T-helper 1 cell treated with Interleukin-12 subunit alpha and Interleukin-12 subunit beta and Interleukin-4 antibody, amounts not matched to agents 30 ng/mL and 1 ng/mL, for 36 hours (primary cell): ENCODE measurements at regions not wholly inside any gene's neighbourhood (a gene's known extent, or its start where the extent isn't known, plus 50 kb on each side); places are given as distances from the start of the nearest gene placed in this dataset.
"Not testable (repeated sequence)": the region's sequence is repeated elsewhere in the genome, so short reads cannot be mapped to it uniquely, and the experiment has no call there.

Experiments used
- intact Hi-C: fragments of 100-400 bp; cut with micrococcal nuclease; formaldehyde crosslinking; loops from one replicate; pipeline ENCODE4 v1.15.1; 2024

DNA sequence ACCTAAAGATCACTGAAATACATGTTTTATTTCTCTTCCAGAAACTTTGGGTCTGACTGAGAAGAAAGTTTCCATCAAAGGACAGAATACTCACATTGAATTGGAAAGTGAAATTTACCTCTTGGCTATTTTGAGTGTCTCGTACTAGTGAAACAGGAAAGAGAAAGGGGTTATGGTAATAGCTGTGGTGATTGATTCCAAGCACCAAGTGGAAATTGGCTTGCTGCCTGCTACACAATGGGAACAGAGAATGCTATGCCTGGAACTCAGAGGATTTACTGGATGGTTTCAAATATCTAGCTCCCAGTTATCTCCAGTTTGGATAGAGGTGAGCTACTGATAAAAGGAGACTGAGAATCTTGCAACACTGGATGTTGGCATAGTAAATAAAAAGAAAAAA, 492.8 kb upstream of the FSIP2 start:
- intact Hi-C loops, result no loop called here

GRCh38 chr2:185246717-185247116, 491.9 kb upstream of the FSIP2 start:
- intact Hi-C loops, result no loop called here

GRCh38 chr2:185255566-185255965, 483.0 kb upstream of the FSIP2 start:
- intact Hi-C loops, result no loop called here

DNA sequence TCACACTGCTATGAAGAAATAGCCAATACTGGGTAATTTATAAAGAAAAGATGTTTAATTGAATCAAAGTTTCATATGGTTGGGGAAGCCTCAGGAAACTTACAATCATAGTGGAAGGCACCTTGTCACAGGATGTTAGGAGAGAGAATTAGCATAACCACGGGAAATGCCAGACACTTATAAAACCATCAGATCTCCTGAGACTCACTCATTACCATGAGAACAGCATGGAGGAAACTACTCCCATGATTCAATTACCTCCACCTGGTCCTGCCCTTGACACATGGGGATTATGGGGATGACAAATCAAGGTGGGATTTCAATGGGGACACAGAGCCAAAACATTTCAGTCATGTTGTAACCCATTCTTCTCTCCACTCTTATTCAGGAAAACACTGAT, 472.9 kb upstream of the FSIP2 start:
- intact Hi-C loops, result no loop called here

DNA sequence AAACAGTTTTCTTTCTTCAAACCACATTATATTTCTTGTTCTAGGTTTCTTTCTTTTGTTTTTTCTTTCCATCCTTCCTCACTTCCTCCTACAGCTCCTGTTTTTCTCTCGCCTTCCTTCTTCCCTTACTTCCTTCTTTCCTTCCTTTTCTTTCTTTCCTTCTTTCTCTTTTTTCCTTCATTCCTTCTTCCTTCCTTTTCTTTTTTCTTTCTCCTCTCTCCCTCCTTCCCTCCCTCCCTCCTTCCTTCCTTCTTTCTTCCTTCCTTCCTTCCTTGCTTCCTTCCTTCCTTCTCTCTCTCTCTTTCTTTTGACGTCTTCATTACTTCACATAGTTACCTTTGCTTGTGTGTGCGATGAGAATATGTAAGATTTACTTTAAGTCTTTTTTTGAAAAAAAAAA, 470.0 kb upstream of the FSIP2 start:
- intact Hi-C loops, result no loop called here

GRCh38 chr2:185274718-185275484, 463.7 kb upstream of the FSIP2 start:
- intact Hi-C loops, result no loop called here

DNA sequence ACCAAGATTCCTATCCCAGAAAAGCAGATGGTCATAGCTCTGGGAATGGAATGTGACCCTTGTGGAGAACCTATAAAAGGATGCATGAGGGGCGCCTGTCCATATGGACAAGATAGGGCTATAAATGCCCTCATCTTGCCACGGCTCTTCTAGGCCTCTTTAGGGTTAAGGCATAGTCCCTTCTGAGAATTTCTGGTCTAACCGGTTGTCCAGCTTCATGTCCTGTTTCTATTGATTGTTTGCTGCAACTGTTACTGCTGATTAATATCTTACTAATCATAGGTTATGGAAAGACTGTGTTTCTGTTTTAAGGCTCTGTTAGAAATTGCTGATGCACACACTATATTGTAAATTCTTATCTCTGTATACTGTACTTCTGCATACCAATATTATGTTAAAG, 462.6 kb upstream of the FSIP2 start:
- intact Hi-C loops, result not testable (repeated sequence)

GRCh38 chr2:185278761-185279160, 459.8 kb upstream of the FSIP2 start:
- intact Hi-C loops, result no loop called here

DNA sequence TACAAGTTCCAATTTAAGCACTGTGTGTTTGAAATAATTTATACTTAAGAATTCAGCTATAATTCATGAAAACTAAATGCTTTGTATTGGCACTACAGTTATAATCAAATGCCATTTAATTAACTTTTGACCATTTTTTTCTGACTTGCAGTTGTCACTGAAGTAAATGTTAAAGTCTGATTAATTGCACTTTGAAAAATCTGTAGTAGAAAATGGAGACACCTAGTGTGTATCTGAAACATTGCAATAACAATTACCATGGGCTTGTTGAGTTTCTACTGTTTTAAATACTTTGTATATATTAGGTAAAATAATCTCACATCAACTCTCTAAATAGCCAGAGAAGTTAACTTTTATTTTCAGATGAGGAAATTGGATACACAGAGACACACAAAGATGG, 458.6 kb upstream of the FSIP2 start:
- intact Hi-C loops, result no loop called here

DNA sequence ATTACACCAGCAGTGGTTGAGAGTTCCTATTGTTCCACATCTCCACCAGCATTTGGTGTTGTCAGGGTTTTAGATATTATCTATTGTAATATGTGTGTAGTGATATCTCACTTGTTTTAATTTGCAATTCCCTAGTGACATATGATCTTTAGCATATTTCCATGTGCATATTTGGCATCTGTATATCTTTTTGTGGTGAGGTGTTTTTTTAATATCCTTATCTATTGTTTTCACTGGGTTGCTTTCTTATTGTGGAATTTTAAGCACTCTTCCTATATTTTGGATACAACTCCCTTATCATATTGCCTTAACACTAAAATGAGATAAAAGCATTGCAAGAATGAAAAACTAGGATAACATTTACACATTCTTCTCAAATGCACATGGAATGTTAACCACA, 453.9 kb upstream of the FSIP2 start:
- intact Hi-C loops, result no loop called here

DNA sequence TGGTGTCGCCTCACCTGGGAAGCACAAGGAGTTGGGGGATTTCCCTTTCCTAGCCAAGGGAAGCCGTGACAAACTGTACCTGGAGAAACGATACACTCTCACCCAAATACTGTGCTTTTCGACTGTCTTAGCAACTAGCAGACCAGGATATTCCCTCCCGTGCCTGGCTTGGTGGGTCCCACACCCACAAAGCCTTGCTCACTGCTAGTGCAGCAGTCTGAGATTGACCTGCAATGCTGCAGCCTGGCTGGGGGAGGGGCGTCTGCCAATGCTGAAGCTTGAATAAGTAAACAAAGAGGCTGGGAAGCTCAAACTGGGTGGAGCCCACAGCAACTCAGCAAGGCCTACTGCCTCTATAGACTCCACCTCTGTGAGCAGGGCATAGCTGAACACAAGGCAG, 448.6 kb upstream of the FSIP2 start:
- intact Hi-C loops, result loop anchor here (5.0 kb wide), 1 partner anchor 1352 kb away; no protein-coding TSS in a partner anchor

DNA sequence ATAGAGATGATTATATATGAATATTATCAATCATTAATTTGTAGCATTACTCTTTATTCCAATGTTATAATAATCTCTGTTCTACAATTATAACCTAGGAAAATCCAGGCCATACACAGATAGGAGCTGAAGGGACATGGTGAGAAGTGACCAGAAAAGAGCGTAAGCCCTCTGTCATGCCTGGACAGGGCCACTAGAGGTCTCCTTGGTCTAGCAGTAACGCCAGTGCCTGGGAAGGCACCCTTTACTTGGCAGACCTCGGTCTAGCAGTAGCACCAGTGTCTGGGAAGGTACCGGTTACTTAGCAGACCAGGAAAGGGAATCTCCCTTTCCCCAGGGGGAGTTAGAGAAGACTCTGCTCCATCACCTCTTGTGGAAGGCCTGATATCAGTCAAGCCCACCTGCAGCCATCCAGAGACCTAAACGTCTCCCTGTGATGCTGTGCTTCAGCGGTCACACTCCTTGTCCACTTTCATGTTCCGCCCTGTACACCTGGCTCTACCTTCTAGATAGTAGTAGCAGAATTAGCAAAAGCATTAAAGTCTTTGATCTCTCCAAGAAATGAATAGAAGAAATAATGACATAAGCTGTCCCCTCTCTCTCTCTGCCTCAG, 447.5 kb upstream of the FSIP2 start:
- intact Hi-C loops, result loop anchor here (5.0 kb wide), 1 partner anchor 1351 kb away; no protein-coding TSS in a partner anchor

GRCh38 chr2:185299867-185300266, 438.7 kb upstream of the FSIP2 start:
- intact Hi-C loops, result no loop called here

GRCh38 chr2:185306119-185306518, 432.5 kb upstream of the FSIP2 start:
- intact Hi-C loops, result no loop called here

- intact Hi-C loops, result no loop called here
Measured at GRCh38 chr2:185316383-185316782, 422.2 kb upstream of the FSIP2 start.

GRCh38 chr2:185318271-185318724, 420.3 kb upstream of the FSIP2 start:
- intact Hi-C loops, result no loop called here

DNA sequence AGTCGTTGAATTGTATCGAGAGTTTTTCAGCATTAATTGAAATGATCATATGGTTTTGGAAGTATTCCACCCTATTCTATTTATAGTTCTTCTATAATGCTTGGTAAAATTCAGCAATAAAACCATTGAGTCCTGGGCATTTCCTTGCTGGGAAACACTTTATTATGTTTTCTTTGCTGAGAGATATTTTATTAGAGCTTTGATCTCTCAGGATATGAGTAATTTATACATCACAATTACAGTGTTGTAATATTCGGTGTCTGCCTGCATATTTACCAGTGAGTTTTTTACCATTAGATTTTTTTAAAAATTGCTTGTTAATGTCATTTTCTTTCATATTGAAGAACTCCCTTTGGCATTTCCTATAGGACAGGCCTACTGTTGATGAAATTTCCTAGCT, 402.7 kb upstream of the FSIP2 start:
- intact Hi-C loops, result no loop called here

DNA sequence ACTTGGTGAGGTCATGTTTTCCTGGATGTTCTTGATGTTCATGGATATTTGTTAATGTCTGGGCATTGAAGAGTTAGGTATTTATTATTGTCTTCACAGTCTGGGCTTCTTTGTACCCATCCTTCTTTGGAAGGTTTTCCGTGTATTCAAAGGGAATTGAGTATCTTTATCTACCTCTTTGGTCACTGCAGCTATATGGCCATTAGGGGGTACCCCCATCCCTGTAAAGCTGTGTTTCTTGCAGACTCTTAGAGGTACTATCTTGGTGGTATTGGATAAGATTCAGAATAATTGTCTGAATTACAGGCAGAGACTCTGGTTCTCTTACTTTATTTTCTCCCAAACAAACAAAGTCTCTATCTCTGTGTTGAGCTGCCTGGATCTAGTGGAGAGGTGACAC, 401.6 kb upstream of the FSIP2 start:
- intact Hi-C loops, result no loop called here

DNA sequence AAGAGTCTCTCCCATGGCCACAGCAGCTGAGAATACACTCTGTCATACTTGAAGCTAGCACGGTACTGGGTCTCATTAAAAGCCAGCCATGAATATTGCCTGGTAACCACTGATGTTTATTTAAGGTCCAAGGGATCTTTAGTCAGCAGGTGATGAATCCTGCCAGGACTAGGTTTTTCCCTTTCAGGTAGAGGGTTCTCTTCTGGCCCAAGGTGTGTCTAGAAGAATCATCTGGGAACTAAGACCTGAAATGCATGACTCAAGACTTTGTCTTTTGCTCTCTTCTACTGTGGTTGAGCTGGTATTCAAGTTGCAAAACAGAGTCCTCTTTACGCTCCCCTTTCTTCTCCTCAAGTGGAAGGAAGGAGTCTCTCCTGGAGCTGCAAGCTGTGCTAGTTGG, 400.5 kb upstream of the FSIP2 start:
- intact Hi-C loops, result no loop called here

GRCh38 chr2:185347445-185347844, 391.2 kb upstream of the FSIP2 start:
- intact Hi-C loops, result no loop called here

GRCh38 chr2:185360776-185361175, 377.8 kb upstream of the FSIP2 start:
- intact Hi-C loops, result no loop called here

- intact Hi-C loops, result no loop called here
Measured at GRCh38 chr2:185372188-185372587, 366.4 kb upstream of the FSIP2 start.

DNA sequence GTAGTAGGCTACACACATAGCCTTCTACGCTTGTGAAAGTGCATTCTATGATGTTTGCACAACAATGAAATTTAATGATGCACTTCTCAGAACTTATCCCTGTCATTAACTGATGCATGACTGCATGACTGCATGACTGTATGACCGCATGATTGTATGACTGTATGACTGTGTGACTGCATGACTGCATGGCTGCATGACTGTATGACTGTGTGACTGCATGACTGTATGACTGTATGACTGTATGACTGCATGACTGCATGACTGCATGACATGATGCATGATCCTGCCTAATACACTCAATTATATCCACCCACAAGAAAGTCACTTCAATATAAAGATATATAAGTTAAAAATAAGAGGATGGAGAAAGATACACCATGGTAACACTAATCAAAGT, 365.4 kb upstream of the FSIP2 start:
- intact Hi-C loops, result no loop called here
